ENCODE measurements at regions not wholly inside any gene's neighbourhood (a gene's known extent, or its start where the extent isn't known, plus 50 kb on each side); places are given as distances from the start of the nearest gene placed in this dataset.
A peak's percentile ranks its signal among the peaks of the same experiment; 100 is the strongest.

- DNase-seq (ENCODE audit: low read depth): no peak
Observed at GRCh38 chr18:7415081-7415894, 151.8 kb upstream of the PTPRM start.

GRCh38 chr18:7417727-7418126, 149.4 kb upstream of the PTPRM start:
- DNase-seq (ENCODE audit: low read depth): peak; percentile 75

GRCh38 chr18:7429831-7430230, 137.3 kb upstream of the PTPRM start:
- no peak for DNase-seq (ENCODE audit: low read depth)

GRCh38 chr18:7436166-7436565, 130.9 kb upstream of the PTPRM start:
- no peak for DNase-seq (ENCODE audit: low read depth)

GRCh38 chr18:7437870-7438269, 129.2 kb upstream of the PTPRM start:
- DNase-seq (ENCODE audit: low read depth): no peak

- DNase-seq (ENCODE audit: low read depth): no peak
Observed at GRCh38 chr18:7438646-7439045, 128.5 kb upstream of the PTPRM start.

GRCh38 chr18:7447318-7448028, 119.6 kb upstream of the PTPRM start:
- DNase-seq (ENCODE audit: low read depth): peak; percentile 10

- peak; percentile 50 for DNase-seq (ENCODE audit: low read depth)
Observed at GRCh38 chr18:7452331-7452730, 114.8 kb upstream of the PTPRM start.

GRCh38 chr18:7454429-7454828, 112.7 kb upstream of the PTPRM start:
- no peak for DNase-seq (ENCODE audit: low read depth)

- DNase-seq (ENCODE audit: low read depth): no peak
Observed at GRCh38 chr18:7456376-7456775, 110.7 kb upstream of the PTPRM start.

- no peak for DNase-seq (ENCODE audit: low read depth)
Observed at GRCh38 chr18:7457262-7457661, 109.9 kb upstream of the PTPRM start.

GRCh38 chr18:7458884-7459283, 108.2 kb upstream of the PTPRM start:
- no peak for DNase-seq (ENCODE audit: low read depth)

- no peak for DNase-seq (ENCODE audit: low read depth)
Observed at GRCh38 chr18:7459851-7460770, 107.0 kb upstream of the PTPRM start.

GRCh38 chr18:7464245-7464966, 102.7 kb upstream of the PTPRM start:
- no peak for DNase-seq (ENCODE audit: low read depth)

GRCh38 chr18:7466190-7466589, 100.9 kb upstream of the PTPRM start:
- DNase-seq (ENCODE audit: low read depth): no peak

- DNase-seq (ENCODE audit: low read depth): peak; percentile 17
Observed at GRCh38 chr18:7467708-7468466, 99.2 kb upstream of the PTPRM start.

- no peak for DNase-seq (ENCODE audit: low read depth)
Observed at GRCh38 chr18:7470101-7470500, 97.0 kb upstream of the PTPRM start.

- no peak for DNase-seq (ENCODE audit: low read depth)
Observed at GRCh38 chr18:7470503-7470902, 96.6 kb upstream of the PTPRM start.

GRCh38 chr18:7476386-7476785, 90.7 kb upstream of the PTPRM start:
- DNase-seq (ENCODE audit: low read depth): no peak

- DNase-seq (ENCODE audit: low read depth): no peak
Observed at GRCh38 chr18:7479756-7480155, 87.4 kb upstream of the PTPRM start.

GRCh38 chr18:7480879-7481278, 86.2 kb upstream of the PTPRM start:
- no peak for DNase-seq (ENCODE audit: low read depth)

All from ELR (cell line).